GM10248 (cell line): ENCODE measurements at regions not wholly inside any gene's neighbourhood (a gene's known extent, or its start where the extent isn't known, plus 50 kb on each side); places are given as distances from the start of the nearest gene placed in this dataset.

Experiments
- CTCF ChIA-PET: fragments of 300-600 bp; sonication (Branson Sonifier 250); formaldehyde crosslinking; extraction: SDS; loops from one replicate; lab custom pipeline; 2021; ENCODE audit warnings: antibody characterized with exemption; lab: Yijun Ruan, JAX
- POLR2A ChIA-PET: fragments of 350-650 bp; sonication (Branson Sonifier 250); formaldehyde crosslinking; extraction: SDS; loops from one replicate; lab custom pipeline; 2020; ENCODE audit warnings: antibody characterized with exemption; lab: Yijun Ruan, JAX
- DNase-seq: peaks from one replicate; pipeline ENCODE4 v3.0.0; 2012; ENCODE audit errors: extremely low spot score
- CTCF ChIP-seq: IDR thresholded peaks from 2 replicates; pipeline ENCODE4 v1.5.1; 2012; ENCODE audit warnings: mild to moderate bottlenecking, low read depth; ENCODE audit errors: extremely low read depth, missing control alignments, control extremely low read depth

- no peak for TF ChIP-seq CTCF
- DNase-seq, result no peak
- ChIA-PET POLR2A (no interaction called here), CTCF (interaction anchor here (1.8 kb wide), 1 partner anchor 22 kb away, joined by 5 read pairs; no protein-coding TSS in a partner anchor)
Observed at GRCh38 chr5:148708854-148709253, 54.5 kb upstream of the HTR4 start.

- TF ChIP-seq CTCF, result no peak
- CTCF ChIA-PET, result interaction anchor here (3.2 kb wide), 1 partner anchor 18 kb away, joined by 19 read pairs; no protein-coding TSS in a partner anchor
- POLR2A ChIA-PET, result no interaction called here
- no peak for DNase-seq
Observed at GRCh38 chr5:148711961-148712360, 57.6 kb upstream of the HTR4 start.

GRCh38 chr5:148713735-148714508 is 59.6 kb upstream of the HTR4 start:
- CTCF ChIA-PET, result interaction anchor here (1.0 to 3.2 kb wide), 4 partner anchors 13 to 17 kb away, joined by 3 to 19 read pairs (median 3); no protein-coding TSS in a partner anchor
- POLR2A ChIA-PET, result no interaction called here
- DNase-seq, result no peak
- no peak for TF ChIP-seq CTCF

- ChIA-PET CTCF (interaction anchor here (1.0 kb wide), 1 partner anchor 9 kb away, joined by 3 read pairs; no protein-coding TSS in a partner anchor), POLR2A (no interaction called here)
- no peak for TF ChIP-seq CTCF
- no peak for DNase-seq
Observed at GRCh38 chr5:148716716-148717115, 62.4 kb upstream of the HTR4 start.

GRCh38 chr5:148717668-148718067 is 63.3 kb upstream of the HTR4 start:
- ChIA-PET CTCF (no interaction called here), POLR2A (no interaction called here)
- no peak for TF ChIP-seq CTCF
- no peak for DNase-seq

- ChIA-PET CTCF (interaction anchor here (2.8 kb wide), 1 partner anchor 12 kb away, joined by 20 read pairs; no protein-coding TSS in a partner anchor), POLR2A (no interaction called here)
- no peak for DNase-seq
- TF ChIP-seq CTCF, result no peak
Observed at GRCh38 chr5:148719605-148720004, 65.3 kb upstream of the HTR4 start.
